SK-N-MC (cell line): ENCODE measurements at regions not wholly inside any gene's neighbourhood (a gene's known extent, or its start where the extent isn't known, plus 50 kb on each side); places are given as distances from the start of the nearest gene placed in this dataset.

Experiments
- EZH2 ChIP-seq: fragments of 200-600 bp; sonication (generic); IDR thresholded peaks from one replicate; pipeline ENCODE4 v1.6.1; 2017; ENCODE audit warnings: antibody characterized with exemption
- POLR2AphosphoS5 ChIP-seq: IDR thresholded peaks from 2 replicates; pipeline ENCODE4 v1.6.1; 2012; ENCODE audit warnings: mild to moderate bottlenecking, low read depth, low read length, borderline replicate concordance

GRCh38 chr6:56765494-56765893, 122.8 kb upstream of the DST start:
- TF ChIP-seq EZH2 (no peak), POLR2AphosphoS5 (no peak)
